ENCODE measurements at regions not wholly inside any gene's neighbourhood (a gene's known extent, or its start where the extent isn't known, plus 50 kb on each side); places are given as distances from the start of the nearest gene placed in this dataset.

GRCh38 chr14:34094384-34094783 is 143.5 kb upstream of the EGLN3 start:
- no peak for TF ChIP-seq CTCF (conservative IDR thresholded peaks at IDR 0.05 in 1 of 2, IDR thresholded peaks at IDR 0.05 in 1 of 2; ENCODE audit: low read depth in 1 of 2, low read length in 2 of 2)
- no peaks in the 10 kb centered on the region for H3K27me3 ChIP-seq (ENCODE audit: control insufficient read depth, insufficient read depth, low read length)
- no peak for DNase-seq (ENCODE audit: low read depth in 2 of 2)
- H3K4me3 ChIP-seq (replicated peaks in 1 of 4; ENCODE audit: control extremely low read depth in 1 of 4, insufficient read depth in 1 of 4, low read depth in 3 of 4, low read length in 4 of 4) = no peak overlapping the region
- no peaks in the 10 kb centered on the region for H3K79me2 ChIP-seq (ENCODE audit: control insufficient read depth, insufficient read depth, low read length)
- no peak overlapping the region for H3K27ac ChIP-seq (ENCODE audit: insufficient read depth, low read length)
- no peak overlapping the region for H3K4me2 ChIP-seq (ENCODE audit: extremely low read depth, insufficient read depth, low read length)
- H3K9ac ChIP-seq (ENCODE audit: insufficient read depth, low read length) = no peak overlapping the region
- H2AFZ ChIP-seq (ENCODE audit: low read length) = no peak overlapping the region
- no peaks in the 10 kb centered on the region for H3K9me3 ChIP-seq (ENCODE audit: control insufficient read depth, insufficient read depth, low read depth, low read length)
- no peaks in the 10 kb centered on the region for H3K36me3 ChIP-seq (ENCODE audit: control insufficient read depth, insufficient read depth, low read length)
- H3K4me1 ChIP-seq (ENCODE audit: control insufficient read depth, extremely low read depth, insufficient read depth, low read length) = no peaks in the 10 kb centered on the region
- H4K20me1 ChIP-seq (ENCODE audit: control insufficient read depth, extremely low read depth, insufficient read depth, low read length) = no peaks in the 10 kb centered on the region

- H3K4me2 ChIP-seq (ENCODE audit: extremely low read depth, insufficient read depth, low read length) = no peak overlapping the region
- H3K9me3 ChIP-seq (ENCODE audit: control insufficient read depth, insufficient read depth, low read depth, low read length) = no peaks in the 10 kb centered on the region
- H3K4me1 ChIP-seq (ENCODE audit: control insufficient read depth, extremely low read depth, insufficient read depth, low read length) = no peaks in the 10 kb centered on the region
- no peak for TF ChIP-seq CTCF (conservative IDR thresholded peaks at IDR 0.05 in 1 of 2, IDR thresholded peaks at IDR 0.05 in 1 of 2; ENCODE audit: low read depth in 1 of 2, low read length in 2 of 2)
- TF ChIP-seq EZH2 (IDR thresholded peaks at IDR 0.05; ENCODE audit: low read length, missing control alignments) = no peak
- no peak for DNase-seq (ENCODE audit: low read depth in 2 of 2)
- no peaks in the 10 kb centered on the region for H3K79me2 ChIP-seq (ENCODE audit: control insufficient read depth, insufficient read depth, low read length)
- no peak overlapping the region for H3K9ac ChIP-seq (ENCODE audit: insufficient read depth, low read length)
- no peak overlapping the region for H2AFZ ChIP-seq (ENCODE audit: low read length)
- no peaks in the 10 kb centered on the region for H4K20me1 ChIP-seq (ENCODE audit: control insufficient read depth, extremely low read depth, insufficient read depth, low read length)
- no peak overlapping the region for H3K27ac ChIP-seq (ENCODE audit: insufficient read depth, low read length)
- H3K27me3 ChIP-seq (ENCODE audit: control insufficient read depth, insufficient read depth, low read length) = no peaks in the 10 kb centered on the region
- H3K36me3 ChIP-seq (ENCODE audit: control insufficient read depth, insufficient read depth, low read length) = no peaks in the 10 kb centered on the region
- H3K4me3 ChIP-seq (replicated peaks in 1 of 4; ENCODE audit: control extremely low read depth in 1 of 4, insufficient read depth in 1 of 4, low read depth in 3 of 4, low read length in 4 of 4) = no peak overlapping the region
Measured at GRCh38 chr14:34093883-34094282, 143.0 kb upstream of the EGLN3 start.

GRCh38 chr14:34090451-34090850 is 139.6 kb upstream of the EGLN3 start:
- no peaks in the 10 kb centered on the region for H3K79me2 ChIP-seq (ENCODE audit: control insufficient read depth, insufficient read depth, low read length)
- no peak overlapping the region for H3K27ac ChIP-seq (ENCODE audit: insufficient read depth, low read length)
- no peaks in the 10 kb centered on the region for H3K4me1 ChIP-seq (ENCODE audit: control insufficient read depth, extremely low read depth, insufficient read depth, low read length)
- H4K20me1 ChIP-seq (ENCODE audit: control insufficient read depth, extremely low read depth, insufficient read depth, low read length) = no peaks in the 10 kb centered on the region
- no peak overlapping the region for H3K9ac ChIP-seq (ENCODE audit: insufficient read depth, low read length)
- no peak overlapping the region for H2AFZ ChIP-seq (ENCODE audit: low read length)
- H3K27me3 ChIP-seq (ENCODE audit: control insufficient read depth, insufficient read depth, low read length) = no peaks in the 10 kb centered on the region
- no peak overlapping the region for H3K4me3 ChIP-seq (replicated peaks in 1 of 4; ENCODE audit: control extremely low read depth in 1 of 4, insufficient read depth in 1 of 4, low read depth in 3 of 4, low read length in 4 of 4)
- no peak for TF ChIP-seq CTCF (conservative IDR thresholded peaks at IDR 0.05 in 1 of 2, IDR thresholded peaks at IDR 0.05 in 1 of 2; ENCODE audit: low read depth in 1 of 2, low read length in 2 of 2)
- no peak for TF ChIP-seq EZH2 (IDR thresholded peaks at IDR 0.05; ENCODE audit: low read length, missing control alignments)
- no peak for DNase-seq (ENCODE audit: low read depth in 2 of 2)
- no peaks in the 10 kb centered on the region for H3K36me3 ChIP-seq (ENCODE audit: control insufficient read depth, insufficient read depth, low read length)
- H3K4me2 ChIP-seq (ENCODE audit: extremely low read depth, insufficient read depth, low read length) = no peak overlapping the region
- H3K9me3 ChIP-seq (ENCODE audit: control insufficient read depth, insufficient read depth, low read depth, low read length) = no peaks in the 10 kb centered on the region
